HG03159 (cell line): ENCODE measurements at regions not wholly inside any gene's neighbourhood (a gene's known extent, or its start where the extent isn't known, plus 50 kb on each side); places are given as distances from the start of the nearest gene placed in this dataset.
A peak's percentile ranks its signal among the peaks of the same experiment; 100 is the strongest.

ENCODE experiments used
- ATAC-seq: cut with Tn5 transposase; IDR thresholded peaks from one replicate; pipeline ENCODE4 v1.9.1; 2021; ENCODE audit warnings: mild to moderate bottlenecking, moderate library complexity; ENCODE audit not compliant: unreplicated experiment

- no peak for ATAC-seq
These were observed 348.6 kb upstream of the ADGRL4 start for GRCh38 chr1:79355090-79355489.

GRCh38 chr1:79353224-79353623, 346.7 kb upstream of the ADGRL4 start:
- peak; percentile 50 for ATAC-seq

GRCh38 chr1:79326875-79327274, 320.3 kb upstream of the ADGRL4 start:
- ATAC-seq = no peak

- ATAC-seq = no peak
These were observed 319.2 kb upstream of the ADGRL4 start for GRCh38 chr1:79325705-79326104.

- no peak for ATAC-seq
These were observed 318.6 kb upstream of the ADGRL4 start for GRCh38 chr1:79325126-79325525.

GRCh38 chr1:79323239-79324025, 316.9 kb upstream of the ADGRL4 start:
- no peak for ATAC-seq

GRCh38 chr1:79322511-79323027, 316.0 kb upstream of the ADGRL4 start:
- no peak for ATAC-seq

- ATAC-seq = no peak
These were observed 305.9 kb upstream of the ADGRL4 start for GRCh38 chr1:79312438-79312837.

GRCh38 chr1:79310609-79311008, 304.1 kb upstream of the ADGRL4 start:
- ATAC-seq = no peak

GRCh38 chr1:79304131-79304530, 297.6 kb upstream of the ADGRL4 start:
- ATAC-seq = no peak

GRCh38 chr1:79303040-79303439, 296.5 kb upstream of the ADGRL4 start:
- no peak for ATAC-seq

- no peak for ATAC-seq
These were observed 295.9 kb upstream of the ADGRL4 start for GRCh38 chr1:79302380-79302930.

GRCh38 chr1:79295967-79296366, 289.4 kb upstream of the ADGRL4 start:
- no peak for ATAC-seq

- ATAC-seq = no peak
These were observed 287.1 kb upstream of the ADGRL4 start for GRCh38 chr1:79293611-79294010.

GRCh38 chr1:79290927-79291474, 284.5 kb upstream of the ADGRL4 start:
- ATAC-seq = no peak

- no peak for ATAC-seq
These were observed 281.5 kb upstream of the ADGRL4 start for GRCh38 chr1:79287982-79288381.

- ATAC-seq = no peak
These were observed 279.1 kb upstream of the ADGRL4 start for GRCh38 chr1:79285667-79286066.

- ATAC-seq = no peak
These were observed 276.9 kb upstream of the ADGRL4 start for GRCh38 chr1:79283451-79283850.

- ATAC-seq = no peak
These were observed 274.9 kb upstream of the ADGRL4 start for GRCh38 chr1:79281442-79281841.

- ATAC-seq = no peak
These were observed 265.2 kb upstream of the ADGRL4 start for GRCh38 chr1:79271759-79272158.

- ATAC-seq = no peak
These were observed 258.7 kb upstream of the ADGRL4 start for GRCh38 chr1:79264975-79265818.
